Fibroblast of pulmonary artery (primary cell): ENCODE measurements at regions not wholly inside any gene's neighbourhood (a gene's known extent, or its start where the extent isn't known, plus 50 kb on each side); places are given as distances from the start of the nearest gene placed in this dataset.
A peak's percentile ranks its signal among the peaks of the same experiment; 100 is the strongest.
"Not testable (repeated sequence)": the region's sequence is repeated elsewhere in the genome, so short reads cannot be mapped to it uniquely, and the experiment has no call there.

ENCODE experiments used
- DNase-seq: peaks from one replicate; pipeline ENCODE4 v3.0.0-alpha.2; 2010; ENCODE audit warnings: low read depth
- H3K4me3 ChIP-seq: replicated peaks from 2 replicates; pipeline ENCODE4 v1.5.1; 2011; ENCODE audit warnings: low read depth, mild to moderate bottlenecking, control low read depth, low read length, moderate library complexity
- TF ChIP-seq, protein P1 (sequence below): IDR thresholded peaks from 2 replicates; pipeline ENCODE4 v1.5.1; 2011; ENCODE audit warnings: mild to moderate bottlenecking, control low read depth, low read length, inconsistent platforms; ENCODE audit errors: missing control alignments

DNA sequence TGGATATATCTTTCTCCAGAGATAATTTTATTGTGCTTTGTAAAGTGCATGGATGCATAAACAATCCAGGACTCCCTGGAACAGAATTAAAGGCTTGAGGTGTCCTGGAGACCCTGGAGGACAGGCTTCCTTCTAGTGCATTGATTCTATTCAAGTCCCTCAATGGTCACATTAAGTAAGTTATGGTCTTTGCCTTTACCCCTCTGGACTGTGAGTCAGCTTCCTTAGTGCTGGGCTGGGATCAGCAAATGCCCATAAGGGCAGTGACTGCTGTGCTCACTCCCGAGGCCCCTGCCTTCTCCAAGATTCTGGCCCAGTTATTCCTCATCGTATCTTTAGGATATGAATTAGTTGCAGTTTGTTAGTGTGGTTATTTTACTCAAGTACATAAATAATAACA lies 178.7 kb upstream of the PRSS58 start:
- no peak overlapping the region for H3K4me3 ChIP-seq
- DNase-seq: peak; percentile 10
- TF ChIP-seq, protein P1, sequence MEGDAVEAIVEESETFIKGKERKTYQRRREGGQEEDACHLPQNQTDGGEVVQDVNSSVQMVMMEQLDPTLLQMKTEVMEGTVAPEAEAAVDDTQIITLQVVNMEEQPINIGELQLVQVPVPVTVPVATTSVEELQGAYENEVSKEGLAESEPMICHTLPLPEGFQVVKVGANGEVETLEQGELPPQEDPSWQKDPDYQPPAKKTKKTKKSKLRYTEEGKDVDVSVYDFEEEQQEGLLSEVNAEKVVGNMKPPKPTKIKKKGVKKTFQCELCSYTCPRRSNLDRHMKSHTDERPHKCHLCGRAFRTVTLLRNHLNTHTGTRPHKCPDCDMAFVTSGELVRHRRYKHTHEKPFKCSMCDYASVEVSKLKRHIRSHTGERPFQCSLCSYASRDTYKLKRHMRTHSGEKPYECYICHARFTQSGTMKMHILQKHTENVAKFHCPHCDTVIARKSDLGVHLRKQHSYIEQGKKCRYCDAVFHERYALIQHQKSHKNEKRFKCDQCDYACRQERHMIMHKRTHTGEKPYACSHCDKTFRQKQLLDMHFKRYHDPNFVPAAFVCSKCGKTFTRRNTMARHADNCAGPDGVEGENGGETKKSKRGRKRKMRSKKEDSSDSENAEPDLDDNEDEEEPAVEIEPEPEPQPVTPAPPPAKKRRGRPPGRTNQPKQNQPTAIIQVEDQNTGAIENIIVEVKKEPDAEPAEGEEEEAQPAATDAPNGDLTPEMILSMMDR: no peak

DNA sequence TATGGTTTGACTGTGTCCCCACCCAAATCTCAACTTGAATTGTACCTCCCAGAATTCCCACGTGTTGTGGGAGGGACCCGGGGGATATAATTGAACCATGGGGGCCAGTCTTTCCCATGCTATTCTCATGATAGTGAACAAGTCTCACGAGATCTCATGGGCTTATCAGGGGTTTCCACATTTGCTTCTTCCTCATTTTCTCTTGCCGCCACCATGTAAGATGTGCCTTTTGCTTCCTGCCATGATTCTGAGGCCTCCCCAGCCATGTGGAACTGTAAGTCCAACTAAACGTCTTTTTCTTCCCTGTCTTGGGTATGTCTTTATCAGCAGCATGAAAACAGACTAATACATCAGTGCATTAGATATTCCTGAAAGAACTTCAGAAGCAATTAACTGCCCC lies 177.7 kb upstream of the PRSS58 start:
- not testable (repeated sequence) for DNase-seq, H3K4me3 ChIP-seq

DNA sequence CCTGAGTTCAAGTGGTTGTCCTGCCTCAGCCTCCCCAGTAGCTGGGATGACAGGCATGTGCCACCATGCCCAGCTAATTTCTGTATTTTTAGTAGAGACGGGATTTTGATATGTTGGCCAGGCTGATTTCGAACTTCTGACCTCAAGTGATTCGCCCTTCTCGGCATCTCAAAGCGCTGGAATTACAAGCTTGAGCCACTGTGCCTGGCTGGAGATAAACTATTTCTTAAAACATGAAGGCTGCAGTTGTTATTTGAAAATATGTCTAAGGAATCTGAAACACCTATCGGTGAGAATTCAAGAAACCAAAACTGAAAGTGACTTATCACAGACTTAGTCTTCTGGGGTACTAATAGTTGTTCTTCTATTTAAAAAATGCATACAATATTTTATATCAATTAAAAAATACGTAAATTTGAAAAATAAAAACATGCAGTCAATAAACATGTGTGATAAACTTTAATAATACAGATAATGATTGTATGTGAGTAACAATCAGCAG lies 176.9 kb upstream of the PRSS58 start:
- TF ChIP-seq, protein P1: no peak
- H3K4me3 ChIP-seq: no peak overlapping the region
- DNase-seq: no peak

DNA sequence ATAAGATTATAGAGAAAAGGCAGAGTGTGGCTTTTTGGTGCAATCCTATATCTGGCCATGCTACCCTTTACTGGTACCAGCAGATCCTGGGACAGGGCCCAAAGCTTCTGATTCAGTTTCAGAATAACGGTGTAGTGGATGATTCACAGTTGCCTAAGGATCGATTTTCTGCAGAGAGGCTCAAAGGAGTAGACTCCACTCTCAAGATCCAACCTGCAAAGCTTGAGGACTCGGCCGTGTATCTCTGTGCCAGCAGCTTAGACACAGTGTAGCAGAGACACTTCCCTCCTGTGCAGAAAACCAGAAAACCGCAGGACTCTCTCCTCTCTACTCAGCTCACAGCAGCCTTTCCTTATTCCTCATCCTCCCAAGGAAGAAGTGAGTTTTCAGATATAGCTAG lies 176.3 kb upstream of the PRSS58 start:
- not testable (repeated sequence) for DNase-seq, H3K4me3 ChIP-seq

DNA sequence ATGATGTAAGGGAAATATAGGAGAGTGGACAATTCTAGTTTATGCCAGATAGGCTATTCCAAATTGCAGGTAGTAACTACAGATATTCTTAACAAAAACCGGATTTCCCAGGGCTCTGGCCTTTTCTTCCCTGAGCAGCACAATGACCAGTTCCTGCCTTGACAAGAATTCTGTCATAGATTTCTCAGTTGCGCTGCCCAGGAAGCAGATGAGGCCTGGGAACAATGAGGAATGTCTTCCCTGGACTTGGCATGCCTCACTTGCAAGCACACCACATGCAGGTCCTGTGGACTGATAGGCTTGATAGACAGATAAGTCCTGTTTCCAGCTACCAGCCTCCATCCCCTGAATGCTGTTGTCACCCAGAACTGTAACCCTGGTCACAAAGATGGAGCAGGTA lies 174.5 kb upstream of the PRSS58 start:
- H3K4me3 ChIP-seq: no peak overlapping the region
- TF ChIP-seq, protein P1: no peak

DNA sequence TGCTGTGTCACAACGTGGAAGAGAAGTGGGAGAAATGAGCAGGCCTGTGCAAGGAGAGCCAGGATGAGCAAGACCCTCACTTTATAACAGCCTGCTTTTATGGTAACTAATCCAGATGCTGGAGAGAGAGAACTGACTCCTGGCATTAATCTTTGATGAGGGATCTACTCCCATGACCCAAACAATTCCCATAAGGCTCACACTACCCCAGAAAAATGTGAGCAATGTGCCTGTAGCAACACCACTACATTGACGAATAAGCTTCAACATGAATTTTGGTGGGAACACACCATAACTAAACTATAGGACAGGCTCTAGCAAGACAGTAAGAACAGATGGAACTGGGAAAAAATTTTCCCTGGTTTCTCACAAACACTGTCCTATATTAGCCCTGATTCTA lies 173.6 kb upstream of the PRSS58 start:
- TF ChIP-seq, protein P1: no peak
- H3K4me3 ChIP-seq: no peak overlapping the region
- no peak for DNase-seq

More for the DNA sequence above, 174.5 kb upstream of the PRSS58 start:
- DNase-seq: no peak

DNA sequence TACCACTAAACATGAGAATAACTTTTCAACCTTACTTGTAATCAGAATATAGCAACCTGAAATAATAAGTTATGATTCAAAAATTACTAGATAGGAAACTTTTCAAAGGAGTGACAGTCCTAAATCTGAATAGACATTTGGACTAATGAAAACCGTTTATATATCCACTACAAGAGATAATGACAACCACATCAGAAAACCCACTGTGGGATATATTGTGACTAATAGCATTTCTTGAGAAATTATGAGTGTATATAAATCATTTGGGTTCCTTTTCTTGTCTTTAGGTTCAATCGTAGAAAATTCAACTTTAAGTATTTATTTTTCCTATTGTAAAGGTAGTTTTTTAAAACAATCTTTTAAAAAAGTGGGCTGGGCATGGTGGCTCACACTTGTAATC lies 170.2 kb upstream of the PRSS58 start:
- TF ChIP-seq, protein P1: no peak
- no peak overlapping the region for H3K4me3 ChIP-seq
- DNase-seq: no peak

DNA sequence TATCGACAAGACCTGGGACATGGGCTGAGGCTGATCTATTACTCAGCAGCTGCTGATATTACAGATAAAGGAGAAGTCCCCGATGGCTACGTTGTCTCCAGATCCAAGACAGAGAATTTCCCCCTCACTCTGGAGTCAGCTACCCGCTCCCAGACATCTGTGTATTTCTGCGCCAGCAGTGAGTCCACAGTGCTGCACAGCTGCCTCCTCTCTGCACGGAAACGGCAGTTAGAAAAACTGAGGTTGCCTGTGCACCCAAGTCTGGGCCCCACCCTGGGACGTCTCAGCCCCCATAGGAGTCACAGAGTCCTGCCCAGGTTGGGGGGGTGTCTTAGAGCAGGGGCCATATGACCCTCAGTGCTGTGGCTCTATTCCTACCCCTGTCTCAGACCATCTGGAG lies 167.4 kb upstream of the PRSS58 start:
- DNase-seq: no peak
- TF ChIP-seq, protein P1: no peak
- H3K4me3 ChIP-seq: no peak overlapping the region
